ENCODE measurements at regions not wholly inside any gene's neighbourhood (a gene's known extent, or its start where the extent isn't known, plus 50 kb on each side); places are given as distances from the start of the nearest gene placed in this dataset.

DNA sequence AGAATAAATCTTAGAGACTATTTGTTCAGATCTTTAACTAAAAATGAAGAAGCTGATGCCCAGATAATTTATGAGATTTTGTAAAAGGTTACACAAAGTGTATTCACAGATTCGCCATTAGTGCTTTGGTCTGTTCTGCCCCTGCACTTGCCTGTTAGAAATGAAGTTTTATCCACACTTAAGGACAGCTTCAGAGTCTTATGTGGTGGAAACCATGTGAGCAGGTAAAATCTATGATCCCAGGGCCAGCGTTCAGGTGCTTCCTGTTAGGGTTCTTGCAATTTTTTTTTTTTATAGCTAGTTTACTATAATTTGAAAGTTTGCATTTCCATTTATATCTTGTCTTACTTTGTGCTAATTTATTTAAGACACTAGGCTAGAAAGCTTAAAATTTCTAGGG, 561.6 kb downstream of the PRR16 start:
- no peak for TF ChIP-seq GATA2 (IDR thresholded peaks at IDR 0.05; ENCODE audit: low read depth, low read length)
- TF ChIP-seq GATA3 (IDR thresholded peaks at IDR 0.05; ENCODE audit: low read depth, low read length), result no peak

DNA sequence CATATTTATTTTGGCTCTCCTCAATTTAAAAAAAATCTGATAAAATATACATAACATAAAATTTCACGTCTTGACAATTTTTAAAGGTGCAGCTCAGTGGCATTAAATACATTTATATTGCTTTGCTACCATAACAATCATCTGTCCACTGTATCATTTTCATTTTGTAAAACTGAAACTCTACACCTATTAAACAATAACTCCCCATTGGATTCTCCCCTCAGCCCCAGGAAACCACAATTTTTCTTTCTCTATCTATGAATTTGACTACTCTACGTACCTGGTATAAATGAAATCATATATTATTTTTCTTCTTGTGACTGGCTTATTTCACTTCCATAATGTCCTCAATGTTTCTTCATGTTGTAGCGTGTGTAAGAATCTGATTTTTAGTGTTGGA, 563.5 kb downstream of the PRR16 start:
- TF ChIP-seq GATA3 (IDR thresholded peaks at IDR 0.05; ENCODE audit: low read depth, low read length) (no peak), GATA2 (IDR thresholded peaks at IDR 0.05; ENCODE audit: low read depth, low read length) (no peak)

DNA sequence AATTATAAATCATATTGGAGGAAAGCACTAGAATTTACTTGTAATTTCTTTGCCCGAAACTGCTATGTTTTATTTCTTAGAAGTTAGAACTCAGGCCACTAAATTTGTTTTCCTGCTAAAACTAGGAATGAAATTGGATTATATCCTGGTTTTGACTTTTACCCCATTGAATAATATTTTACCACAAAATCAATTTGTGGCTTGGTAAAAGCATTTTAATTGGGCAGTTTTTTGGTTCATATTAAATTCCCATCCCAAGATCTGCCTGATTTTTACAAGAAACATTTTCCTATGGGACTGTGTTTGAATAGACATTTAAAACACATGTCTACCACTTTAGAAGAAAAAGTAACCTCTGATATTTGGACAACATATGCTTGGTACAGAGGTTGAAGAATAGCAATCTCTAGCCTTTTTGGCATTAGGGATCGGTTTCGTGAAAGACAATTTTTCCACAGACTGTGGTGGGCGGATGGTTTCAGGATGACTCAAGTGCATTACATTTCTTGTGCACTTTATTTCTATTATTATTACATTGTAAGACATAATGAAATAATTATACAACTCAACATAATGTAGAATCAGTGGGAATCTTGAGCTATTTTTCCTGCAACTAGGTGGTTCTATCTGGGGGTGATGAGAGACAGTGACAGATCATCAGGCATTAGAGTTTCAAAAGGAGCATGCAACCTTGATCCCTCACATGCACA, 565.6 kb downstream of the PRR16 start:
- TF ChIP-seq GATA2 (IDR thresholded peaks at IDR 0.05; ENCODE audit: low read depth, low read length), result no peak
- no peak for TF ChIP-seq GATA3 (IDR thresholded peaks at IDR 0.05; ENCODE audit: low read depth, low read length)

DNA sequence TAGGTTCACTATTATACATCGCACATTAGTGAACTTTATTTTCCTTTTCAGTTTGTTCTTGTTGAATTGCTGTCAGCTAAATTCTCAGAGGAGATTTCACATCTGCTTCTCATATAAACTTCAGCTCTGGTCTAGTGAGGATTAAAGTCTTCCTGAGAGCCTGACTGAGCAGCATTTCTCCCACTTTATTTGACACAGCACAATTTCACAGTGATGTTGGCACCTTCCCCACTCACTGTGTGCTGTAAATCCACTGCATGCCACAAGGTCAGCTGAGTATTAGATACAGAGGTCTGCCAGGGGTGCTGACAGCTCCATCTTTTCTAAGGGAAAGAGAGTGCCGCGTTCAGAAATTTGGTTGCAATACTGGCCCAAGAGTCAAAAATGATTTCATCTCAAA, 567.4 kb downstream of the PRR16 start:
- TF ChIP-seq GATA2 (IDR thresholded peaks at IDR 0.05; ENCODE audit: low read depth, low read length) (no peak), GATA3 (IDR thresholded peaks at IDR 0.05; ENCODE audit: low read depth, low read length) (no peak)

DNA sequence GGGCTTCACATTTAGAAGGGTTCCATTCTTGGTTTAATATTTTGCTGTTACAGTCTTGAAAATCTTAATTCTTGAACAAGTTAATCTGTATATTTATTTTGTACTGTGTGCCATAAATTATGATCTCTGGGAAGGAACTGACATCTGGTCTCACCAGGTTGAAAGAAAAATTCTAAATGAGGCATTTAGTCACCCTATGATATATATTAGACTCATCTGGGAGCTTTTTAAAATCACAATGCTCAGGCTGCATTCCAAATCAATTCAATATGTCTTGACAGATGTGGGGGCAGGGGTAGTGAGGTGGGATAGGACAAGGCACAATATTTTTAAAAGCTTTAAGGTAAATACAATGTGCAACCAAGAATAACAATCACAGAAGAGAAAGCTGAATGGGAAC, 569.2 kb downstream of the PRR16 start:
- TF ChIP-seq GATA3 (IDR thresholded peaks at IDR 0.05; ENCODE audit: low read depth, low read length), result no peak
- no peak for TF ChIP-seq GATA2 (IDR thresholded peaks at IDR 0.05; ENCODE audit: low read depth, low read length)

DNA sequence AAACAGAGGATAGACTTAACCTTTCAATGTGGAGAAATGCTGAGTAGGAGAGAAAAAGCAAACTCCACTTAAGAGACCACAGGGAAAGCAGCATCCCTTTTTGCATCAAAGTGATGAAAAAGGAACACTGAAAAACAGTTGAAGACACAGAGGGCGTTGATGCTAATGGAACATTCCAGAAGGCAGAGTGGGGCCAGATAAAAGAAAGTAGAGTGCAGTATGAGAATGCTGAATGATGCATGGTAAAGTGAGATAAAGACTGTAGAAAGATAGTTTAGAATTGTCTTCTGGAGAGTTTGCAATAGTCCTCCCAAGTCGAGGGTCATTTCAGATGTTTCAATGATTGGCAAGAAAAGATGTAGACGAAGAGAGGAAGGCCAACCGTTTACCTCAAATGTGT, 574.3 kb downstream of the PRR16 start:
- TF ChIP-seq GATA3 (IDR thresholded peaks at IDR 0.05; ENCODE audit: low read depth, low read length), result no peak
- TF ChIP-seq GATA2 (IDR thresholded peaks at IDR 0.05; ENCODE audit: low read depth, low read length), result no peak

DNA sequence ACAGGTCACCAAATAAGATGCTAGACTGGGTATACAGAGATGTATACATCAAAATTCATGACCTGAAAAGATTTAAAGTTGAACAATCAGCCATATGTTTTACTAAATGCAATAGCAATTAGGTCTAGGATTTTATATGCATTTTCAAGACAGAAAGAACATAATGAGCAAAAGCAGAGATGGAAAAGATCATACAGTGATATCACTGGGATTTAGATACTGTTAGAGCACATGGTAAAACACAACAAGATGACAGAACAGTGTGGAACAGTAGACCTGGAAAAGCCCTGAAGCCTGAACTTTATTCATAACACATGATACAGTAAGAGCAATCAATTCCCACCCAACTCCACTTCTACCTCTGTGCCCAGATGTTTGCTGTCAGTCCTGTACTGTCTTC, 585.9 kb downstream of the PRR16 start:
- TF ChIP-seq GATA2 (IDR thresholded peaks at IDR 0.05; ENCODE audit: low read depth, low read length) (0 out of 2 replicates have a peak, but pooled peaks have one; percentile 11), GATA3 (IDR thresholded peaks at IDR 0.05; ENCODE audit: low read depth, low read length) (peak; percentile 51; the same call in 1 of the 2 replicates)

DNA sequence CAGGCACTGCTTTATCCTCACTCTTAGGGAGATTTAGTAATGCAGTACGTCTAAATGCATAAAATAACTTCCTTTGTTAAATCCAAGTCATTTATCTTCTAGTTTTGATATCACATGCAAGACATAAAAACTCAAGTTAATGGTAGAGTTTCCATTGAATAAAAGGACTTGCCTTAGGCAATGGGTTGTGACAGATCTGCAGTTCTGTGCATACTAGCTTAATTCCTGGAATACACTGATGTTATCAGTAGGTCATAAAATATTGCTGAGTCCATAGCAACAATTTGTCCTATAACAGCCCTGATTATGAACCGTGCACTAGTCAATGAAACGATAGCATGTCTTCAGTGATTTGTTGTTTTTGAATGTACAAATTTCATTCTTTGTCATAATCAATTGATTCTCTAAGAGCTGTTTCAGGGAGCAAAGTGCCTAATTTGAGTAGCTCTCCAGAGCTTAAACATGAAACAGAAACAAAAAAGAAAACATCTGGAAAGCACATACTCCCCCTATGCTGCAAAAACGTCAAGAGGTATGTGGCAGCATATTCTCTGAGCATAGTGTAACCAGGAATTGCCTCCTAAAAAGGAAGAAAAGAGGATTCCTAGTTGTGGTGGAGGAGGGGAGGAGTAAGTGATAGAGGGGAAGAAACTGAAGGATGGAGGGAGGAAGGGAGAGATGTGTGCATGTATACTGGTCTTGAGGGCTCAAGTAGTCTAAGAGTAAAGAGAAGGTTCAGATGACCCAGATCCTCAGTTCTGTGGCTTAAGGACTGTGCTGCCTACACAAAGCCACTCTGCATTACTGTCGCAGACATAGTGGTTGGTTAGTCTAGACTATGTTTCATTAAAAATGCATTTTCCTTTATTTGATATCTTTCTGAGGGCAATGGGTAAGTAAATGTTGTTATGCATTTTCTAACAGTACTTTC, 589.2 kb downstream of the PRR16 start:
- TF ChIP-seq GATA3 (IDR thresholded peaks at IDR 0.05; ENCODE audit: low read depth, low read length) (peak; percentile 90), GATA2 (IDR thresholded peaks at IDR 0.05; ENCODE audit: low read depth, low read length) (peak; percentile 62; the same call in 1 of the 2 replicates)

DNA sequence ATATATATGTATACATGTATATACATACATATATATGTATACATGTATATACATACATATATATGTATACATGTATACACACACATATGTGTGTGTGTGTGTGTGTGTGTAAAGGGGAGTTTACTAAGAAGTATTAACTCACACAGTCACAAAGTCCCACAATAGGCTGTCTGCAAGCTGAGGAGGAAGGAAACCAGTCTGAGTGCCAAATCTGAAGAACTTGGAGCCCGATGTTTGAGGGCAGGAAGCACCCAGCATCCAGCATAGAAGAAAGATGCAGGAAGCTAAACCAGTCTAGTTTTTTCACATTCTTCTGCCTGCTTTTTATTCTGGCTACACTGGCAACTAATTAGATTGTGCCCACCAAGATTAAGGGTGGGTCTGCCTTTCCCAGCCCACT, 591.5 kb downstream of the PRR16 start:
- no peak for TF ChIP-seq GATA3 (IDR thresholded peaks at IDR 0.05; ENCODE audit: low read depth, low read length)
- TF ChIP-seq GATA2 (IDR thresholded peaks at IDR 0.05; ENCODE audit: low read depth, low read length), result no peak

DNA sequence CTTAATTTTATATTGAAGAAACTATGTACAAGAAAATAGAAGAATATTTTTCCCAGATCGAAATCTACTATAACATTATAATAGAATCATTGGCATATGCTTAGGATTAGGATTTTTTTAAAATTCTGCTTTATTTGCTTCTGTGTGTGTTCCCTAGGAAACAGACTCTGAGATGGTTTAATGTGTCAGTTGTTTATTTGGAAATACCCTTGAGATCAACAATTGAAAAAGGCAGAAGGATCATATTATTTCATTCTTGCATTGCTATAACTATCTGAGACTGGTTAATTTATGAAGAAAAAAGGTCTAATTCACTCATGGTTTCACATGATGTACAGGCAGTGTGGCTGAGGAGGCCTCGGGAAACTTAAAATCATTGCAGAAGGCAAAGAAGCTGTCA, 622.6 kb downstream of the PRR16 start:
- no peak for TF ChIP-seq GATA3 (IDR thresholded peaks at IDR 0.05; ENCODE audit: low read depth, low read length)
- no peak for TF ChIP-seq GATA2 (IDR thresholded peaks at IDR 0.05; ENCODE audit: low read depth, low read length)

DNA sequence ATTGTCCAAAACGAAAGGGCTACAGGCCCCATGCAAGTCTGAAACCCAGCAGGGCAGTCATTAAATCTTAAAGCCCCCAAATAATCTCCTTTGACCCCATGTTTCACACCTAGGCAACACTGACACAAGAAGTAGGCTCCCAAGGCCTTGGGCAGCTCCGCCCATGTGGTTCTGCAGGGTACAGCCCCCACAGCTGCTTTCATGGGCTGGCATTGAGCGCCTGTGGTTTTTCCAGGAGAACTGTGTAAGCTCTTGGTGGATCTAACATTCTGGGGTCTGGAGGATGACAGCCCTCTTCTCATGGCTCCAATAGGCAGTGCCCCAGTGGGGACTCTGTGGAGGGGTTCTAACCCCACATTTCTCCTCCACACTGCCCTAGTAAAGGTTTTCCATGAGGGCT, 623.5 kb downstream of the PRR16 start:
- TF ChIP-seq GATA2 (IDR thresholded peaks at IDR 0.05; ENCODE audit: low read depth, low read length) (no peak), GATA3 (IDR thresholded peaks at IDR 0.05; ENCODE audit: low read depth, low read length) (no peak)

DNA sequence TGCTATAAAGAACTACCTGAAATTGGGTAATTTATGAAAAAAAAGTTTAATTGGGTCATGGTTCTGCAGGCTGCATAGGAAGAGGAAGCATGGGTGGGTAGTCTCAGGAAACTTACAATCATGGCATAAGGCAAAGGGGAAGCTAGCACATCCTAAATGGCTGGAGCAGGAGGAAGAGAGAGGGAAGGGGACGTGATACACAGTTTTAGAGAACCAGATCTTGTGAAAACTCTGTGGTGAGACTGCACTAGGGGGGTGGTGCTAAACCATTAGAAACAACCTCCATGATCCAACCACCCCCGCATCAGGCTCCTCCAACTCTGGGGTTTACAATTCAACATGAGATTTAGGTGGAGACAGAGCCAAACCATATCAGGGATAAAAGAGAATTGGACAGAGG, 624.2 kb downstream of the PRR16 start:
- TF ChIP-seq GATA3 (IDR thresholded peaks at IDR 0.05; ENCODE audit: low read depth, low read length) (no peak), GATA2 (IDR thresholded peaks at IDR 0.05; ENCODE audit: low read depth, low read length) (no peak)

DNA sequence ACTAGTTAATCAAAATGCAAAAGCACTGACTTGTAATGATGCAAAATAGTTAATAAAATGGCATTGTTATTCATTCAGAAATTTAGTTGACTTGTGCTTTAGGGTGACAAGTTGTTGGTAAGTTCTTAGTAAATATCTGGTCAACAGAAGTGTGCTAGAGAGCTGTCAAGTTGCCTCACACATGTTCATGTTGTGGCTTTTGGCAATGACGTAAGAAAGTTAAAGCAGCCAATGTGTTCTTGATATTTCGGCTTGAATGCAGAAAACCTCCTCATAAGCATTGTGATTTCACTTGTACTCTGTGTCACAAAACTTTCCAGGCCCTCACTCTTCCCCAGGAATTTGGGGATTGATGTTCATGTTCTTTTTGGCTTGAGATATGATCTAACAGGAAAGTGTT, 626.7 kb downstream of the PRR16 start:
- no peak for TF ChIP-seq GATA2 (IDR thresholded peaks at IDR 0.05; ENCODE audit: low read depth, low read length)
- TF ChIP-seq GATA3 (IDR thresholded peaks at IDR 0.05; ENCODE audit: low read depth, low read length), result no peak

DNA sequence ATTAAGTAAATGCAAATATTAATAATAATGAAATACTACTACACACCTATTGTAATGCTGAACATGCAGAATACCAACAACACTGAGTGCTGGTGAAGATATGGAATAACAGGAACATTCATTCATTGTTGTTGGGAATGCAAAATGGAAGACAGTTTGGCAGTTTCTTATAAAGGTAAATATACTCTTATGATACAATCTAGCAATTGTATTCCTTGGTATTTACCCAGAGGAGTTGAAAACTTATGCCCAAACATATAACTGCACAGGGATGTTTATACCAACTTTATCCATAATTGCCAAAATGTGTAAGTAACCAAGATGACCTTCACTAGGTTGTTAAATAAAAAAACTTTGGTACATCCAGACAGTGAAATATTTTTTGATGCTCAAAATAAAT, 636.8 kb downstream of the PRR16 start:
- no peak for TF ChIP-seq GATA2 (IDR thresholded peaks at IDR 0.05; ENCODE audit: low read depth, low read length)
- TF ChIP-seq GATA3 (IDR thresholded peaks at IDR 0.05; ENCODE audit: low read depth, low read length), result no peak

DNA sequence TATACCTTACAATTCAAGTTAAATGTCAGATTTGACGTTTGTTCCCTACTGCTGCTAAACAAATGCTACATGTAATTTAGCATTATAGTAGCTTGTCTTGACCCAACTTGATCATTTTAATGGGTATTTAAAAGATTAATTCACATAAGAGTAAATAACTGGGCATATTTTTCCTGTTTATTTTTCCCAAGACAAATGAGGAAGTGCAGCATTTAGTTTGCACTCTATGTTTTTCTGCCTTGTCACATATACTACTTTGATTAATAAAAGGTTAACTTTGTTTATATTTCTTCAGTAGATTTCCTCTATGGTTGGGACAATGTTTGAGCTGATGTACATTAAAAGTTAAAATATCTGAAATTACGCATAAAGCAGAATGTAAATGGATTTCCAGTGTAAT, 641.8 kb downstream of the PRR16 start:
- TF ChIP-seq GATA3 (IDR thresholded peaks at IDR 0.05; ENCODE audit: low read depth, low read length), result no peak
- no peak for TF ChIP-seq GATA2 (IDR thresholded peaks at IDR 0.05; ENCODE audit: low read depth, low read length)

Measured in SH-SY5Y (cell line).